Peyer's patch (tissue), 4 donors: ENCODE measurements at regions not wholly inside any gene's neighbourhood (a gene's known extent, or its start where the extent isn't known, plus 50 kb on each side); places are given as distances from the start of the nearest gene placed in this dataset.

ENCODE experiments used
- CTCF ChIP-seq, 6 experiments: fragments of 450-650 bp in 4 of 6; fragments of 200-600 bp in 2 of 6; sonication (generic) in 1 of 6; IDR thresholded peaks; one replicate each; pipeline ENCODE4 v1.5.1; 2017 to 2019; ENCODE audit warnings: antibody characterized with exemption in 6 of 6, mild to moderate bottlenecking in 3 of 6, moderate library complexity in 1 of 6
- POLR2A ChIP-seq, 2 donors: fragments of 450-650 bp; IDR thresholded peaks; one replicate each; pipeline ENCODE4 v1.5.1; 2017; ENCODE audit warnings: antibody characterized with exemption in 2 of 2, mild to moderate bottlenecking in 2 of 2, moderate library complexity in 2 of 2

GRCh38 chr6:147675281-147675680 lies 166.8 kb downstream of the SAMD5 start:
- TF ChIP-seq CTCF (IDR thresholded peaks at IDR 0.05) (no peak), POLR2A (IDR thresholded peaks at IDR 0.05) (no peak)
